HAP-1 (cell line): ENCODE measurements at regions not wholly inside any gene's neighbourhood (a gene's known extent, or its start where the extent isn't known, plus 50 kb on each side); places are given as distances from the start of the nearest gene placed in this dataset.
"Not testable (repeated sequence)": the region's sequence is repeated elsewhere in the genome, so short reads cannot be mapped to it uniquely, and the experiment has no call there.

Experiments used
- DNase-seq, 2 experiments: peaks; one replicate each; pipeline ENCODE4 v3.0.0-alpha.2; 2016 to 2020; ENCODE audit warnings: low spot score in 2 of 2
- H3K27me3 ChIP-seq: fragments of 250-450 bp; sonication (Bioruptor Pico); 2 replicates; pipeline ENCODE4 v1.5.1; 2020; ENCODE audit warnings: low read depth, mild to moderate bottlenecking, moderate library complexity
- H3K36me3 ChIP-seq: fragments of 250-450 bp; sonication (Bioruptor Pico); replicated peaks from 2 replicates; pipeline ENCODE4 v1.5.1; 2020; ENCODE audit warnings: mild to moderate bottlenecking
- H3K4me1 ChIP-seq: fragments of 250-450 bp; sonication (Bioruptor Pico); 2 replicates; pipeline ENCODE4 v1.5.1; 2020; ENCODE audit warnings: mild to moderate bottlenecking
- H3K4me3 ChIP-seq: fragments of 250-450 bp; sonication (Bioruptor Pico); 2 replicates; pipeline ENCODE4 v1.5.1; 2020; ENCODE audit warnings: mild to moderate bottlenecking, moderate library complexity
- H3K9me3 ChIP-seq: fragments of 250-450 bp; sonication (Bioruptor Pico); 2 replicates; pipeline ENCODE4 v1.5.1; 2020; ENCODE audit warnings: mild to moderate bottlenecking, moderate library complexity
- in situ Hi-C: fragments of 300-500 bp; cut with MboI; formaldehyde crosslinking; loops from 3 replicates; pipeline ENCODE4 v1.14.3; 2020; ENCODE audit warnings: low sequenced_read_pairs, inconsistent platforms, mixed read lengths

DNA sequence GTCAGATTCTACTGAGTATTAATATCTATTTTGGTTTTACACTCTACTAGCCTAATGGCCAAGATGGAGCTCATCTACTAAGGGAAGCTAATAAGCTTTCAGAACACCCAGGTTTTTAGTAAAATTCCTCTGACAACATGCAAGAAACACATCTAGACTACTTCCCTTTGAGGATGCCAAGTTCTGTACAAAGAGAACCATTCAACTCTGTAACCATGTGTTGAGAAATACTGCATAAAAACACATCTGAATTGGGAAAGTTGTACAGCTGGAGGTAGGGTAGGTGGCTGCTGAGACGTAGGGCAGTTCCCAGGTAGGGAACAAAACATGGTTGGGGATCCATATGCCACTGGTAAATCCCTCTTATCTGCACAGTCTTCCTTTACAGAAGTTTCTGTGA lies 66.2 kb downstream of the SC5D start:
- in situ Hi-C loops: no loop called here
- no peak for DNase-seq
- no peaks in the 10 kb centered on the region for H3K4me1 ChIP-seq
- H3K27me3 ChIP-seq: 0 out of 2 replicates have a peak, but pooled peaks cover 2% of the 10 kb centered on the region
- H3K36me3 ChIP-seq: no peaks in the 10 kb centered on the region
- no peak overlapping the region for H3K4me3 ChIP-seq
- H3K9me3 ChIP-seq: no peaks in the 10 kb centered on the region

GRCh38 chr11:121359591-121359990 lies 67.0 kb downstream of the SC5D start:
- in situ Hi-C loops: no loop called here
- Histone ChIP-seq H3K9me3 (no peaks in the 10 kb centered on the region), H3K36me3 (no peaks in the 10 kb centered on the region), H3K27me3 (0 out of 2 replicates have a peak, but pooled peaks cover under 1% of the 10 kb centered on the region), H3K4me3 (no peak overlapping the region), H3K4me1 (no peaks in the 10 kb centered on the region)
- DNase-seq: no peak

GRCh38 chr11:121362955-121363354 lies 70.4 kb downstream of the SC5D start:
- H3K36me3 ChIP-seq, H3K4me1 ChIP-seq, DNase-seq, H3K9me3 ChIP-seq, H3K4me3 ChIP-seq, in situ Hi-C loops, H3K27me3 ChIP-seq: not testable (repeated sequence)

DNA sequence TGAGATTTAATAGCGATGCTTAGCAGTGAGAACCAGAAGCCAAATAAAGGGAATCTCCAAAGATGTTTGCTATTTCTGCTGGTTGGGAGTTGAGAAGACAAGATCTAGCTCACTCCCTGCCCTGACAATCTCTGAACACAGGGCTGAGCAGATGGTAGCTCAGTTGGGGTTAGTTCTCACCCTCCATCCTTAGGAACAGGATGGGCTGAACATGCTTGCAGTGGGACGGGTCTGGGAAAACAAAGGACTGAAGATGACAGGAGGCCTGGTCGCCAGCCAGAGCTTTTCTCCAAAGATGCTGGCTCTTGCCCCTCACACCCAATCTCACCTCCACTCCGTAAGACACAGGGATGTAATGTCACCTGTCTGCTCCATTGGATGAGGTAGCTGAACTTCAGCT lies 72.7 kb downstream of the SC5D start:
- Histone ChIP-seq H3K36me3 (no peaks in the 10 kb centered on the region), H3K27me3 (no peaks in the 10 kb centered on the region), H3K9me3 (no peaks in the 10 kb centered on the region), H3K4me3 (no peak overlapping the region), H3K4me1 (no peaks in the 10 kb centered on the region)
- no peak for DNase-seq
- in situ Hi-C loops: no loop called here

GRCh38 chr11:121366038-121366437 lies 73.5 kb downstream of the SC5D start:
- in situ Hi-C loops: no loop called here
- H3K9me3 ChIP-seq: no peaks in the 10 kb centered on the region
- H3K27me3 ChIP-seq: no peaks in the 10 kb centered on the region
- H3K36me3 ChIP-seq: no peaks in the 10 kb centered on the region
- no peaks in the 10 kb centered on the region for H3K4me1 ChIP-seq
- no peak overlapping the region for H3K4me3 ChIP-seq
- no peak for DNase-seq

GRCh38 chr11:121367001-121367843 lies 74.7 kb downstream of the SC5D start:
- Histone ChIP-seq H3K4me1 (no peaks in the 10 kb centered on the region), H3K9me3 (no peaks in the 10 kb centered on the region), H3K27me3 (no peaks in the 10 kb centered on the region), H3K4me3 (no peak overlapping the region), H3K36me3 (no peaks in the 10 kb centered on the region)
- DNase-seq: no peak
- in situ Hi-C loops: no loop called here

DNA sequence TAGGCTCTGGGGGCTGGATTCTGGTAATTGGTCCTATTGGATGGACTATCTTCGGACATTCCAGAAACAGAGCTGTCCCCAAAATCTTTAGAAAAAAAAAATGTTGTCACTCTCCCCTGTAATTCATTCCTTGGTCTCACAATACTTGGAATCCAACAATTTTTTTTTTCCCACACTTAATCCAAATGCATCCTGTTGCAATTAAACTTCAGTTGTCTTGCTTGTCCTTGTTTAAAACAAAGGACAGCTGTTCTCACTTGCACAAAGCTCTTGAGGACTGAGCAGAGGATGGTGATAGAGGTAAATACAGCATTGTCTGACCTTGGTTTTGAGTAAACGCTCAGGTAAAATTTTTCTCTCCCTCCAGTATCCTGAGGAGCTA lies 75.3 kb downstream of the SC5D start:
- no peaks in the 10 kb centered on the region for H3K27me3 ChIP-seq
- H3K9me3 ChIP-seq: no peaks in the 10 kb centered on the region
- no peaks in the 10 kb centered on the region for H3K4me1 ChIP-seq
- H3K4me3 ChIP-seq: no peak overlapping the region
- in situ Hi-C loops: no loop called here
- H3K36me3 ChIP-seq: no peaks in the 10 kb centered on the region
- no peak for DNase-seq

DNA sequence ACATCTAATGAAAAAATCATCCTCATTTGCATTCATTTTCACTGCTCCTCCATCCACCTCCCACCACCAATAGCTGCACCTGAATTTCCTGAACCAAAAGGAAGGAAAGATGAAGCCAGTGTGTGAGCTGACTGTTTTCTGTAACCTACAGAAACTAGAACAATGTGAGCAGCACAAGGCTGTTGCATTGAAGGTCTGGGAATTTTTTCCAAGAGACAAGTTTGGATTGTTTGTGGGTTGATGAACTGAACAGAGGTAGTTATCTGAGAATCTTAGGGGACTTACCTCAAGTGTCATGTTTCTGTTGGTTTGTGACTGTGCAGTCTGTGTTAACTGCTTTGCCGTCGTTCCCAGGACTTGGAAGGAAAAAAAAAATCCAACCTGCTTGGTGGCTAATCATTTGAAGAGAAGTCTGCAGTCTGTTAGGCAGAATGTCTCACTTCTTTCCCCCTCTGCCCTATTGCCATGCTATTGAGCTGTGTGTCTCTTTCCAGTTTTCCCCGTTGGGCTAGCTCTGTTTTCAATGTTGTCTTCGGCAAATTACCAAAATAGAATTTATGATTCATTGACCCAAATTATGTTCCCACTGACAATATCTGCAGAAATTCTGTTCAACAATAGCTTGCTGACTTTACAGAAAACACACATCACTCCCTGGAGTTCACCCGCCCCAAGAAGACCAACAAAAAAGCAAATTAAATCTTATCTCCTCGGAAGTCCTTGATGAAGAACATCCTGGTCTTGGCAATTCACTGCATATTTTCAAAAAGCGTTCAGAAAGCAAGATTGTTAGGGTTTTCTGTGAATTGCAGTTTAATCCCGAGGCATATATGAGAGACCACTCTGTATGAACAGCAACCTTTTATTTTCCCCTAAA lies 76.0 kb downstream of the SC5D start:
- no peak for DNase-seq
- no peaks in the 10 kb centered on the region for H3K9me3 ChIP-seq
- in situ Hi-C loops: no loop called here
- no peaks in the 10 kb centered on the region for H3K36me3 ChIP-seq
- no peaks in the 10 kb centered on the region for H3K4me1 ChIP-seq
- H3K4me3 ChIP-seq: no peak overlapping the region
- no peaks in the 10 kb centered on the region for H3K27me3 ChIP-seq

DNA sequence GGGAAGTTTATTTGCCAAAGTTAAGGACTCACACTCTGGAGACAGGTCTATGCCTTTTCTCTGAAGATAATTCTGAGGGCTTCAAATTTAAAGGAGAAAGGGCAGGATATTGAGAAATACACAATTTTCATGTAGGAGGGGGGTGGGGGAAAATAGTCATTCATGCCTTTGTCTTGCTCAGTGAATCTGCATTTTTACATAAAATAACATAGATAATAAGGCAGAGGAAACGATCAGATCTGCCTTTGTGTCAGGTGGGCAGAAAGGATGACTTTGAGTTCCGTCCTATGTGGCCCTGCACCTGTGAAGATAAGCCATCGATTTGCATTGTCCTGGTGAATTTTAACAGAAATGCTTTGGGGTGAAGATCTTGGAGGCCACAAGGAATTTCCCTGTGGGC lies 76.8 kb downstream of the SC5D start:
- no peaks in the 10 kb centered on the region for H3K4me1 ChIP-seq
- in situ Hi-C loops: no loop called here
- H3K9me3 ChIP-seq: no peaks in the 10 kb centered on the region
- no peaks in the 10 kb centered on the region for H3K36me3 ChIP-seq
- H3K27me3 ChIP-seq: no peaks in the 10 kb centered on the region
- no peak overlapping the region for H3K4me3 ChIP-seq
- DNase-seq: no peak

DNA sequence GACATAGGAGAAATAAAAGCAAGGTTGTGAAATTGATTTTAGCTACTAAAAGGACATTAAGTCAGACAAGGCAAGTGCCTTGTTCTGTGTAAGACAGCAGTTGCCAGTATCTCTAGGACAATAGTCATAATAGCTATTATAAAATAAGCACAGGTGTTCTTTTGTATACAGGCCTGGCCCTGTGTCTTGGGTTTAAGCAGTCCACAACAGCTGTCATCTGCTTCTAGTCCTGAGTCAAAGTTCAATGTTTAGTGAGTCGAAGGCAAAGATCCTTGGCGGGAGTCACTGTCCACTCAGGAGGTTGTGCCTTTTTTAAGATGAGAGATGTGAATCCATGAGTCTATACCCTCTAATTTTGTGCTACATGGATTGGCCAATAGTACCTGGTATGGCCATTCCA lies 79.5 kb downstream of the SC5D start:
- Histone ChIP-seq H3K4me1 (no peaks in the 10 kb centered on the region), H3K4me3 (no peak overlapping the region), H3K27me3 (no peaks in the 10 kb centered on the region), H3K9me3 (no peaks in the 10 kb centered on the region), H3K36me3 (no peaks in the 10 kb centered on the region)
- in situ Hi-C loops: no loop called here
- no peak for DNase-seq

GRCh38 chr11:121372671-121373429 lies 79.3 kb upstream of the SORL1 start:
- no peaks in the 10 kb centered on the region for H3K36me3 ChIP-seq
- no peaks in the 10 kb centered on the region for H3K27me3 ChIP-seq
- in situ Hi-C loops: no loop called here
- no peak for DNase-seq
- H3K4me3 ChIP-seq: no peak overlapping the region
- H3K4me1 ChIP-seq: no peaks in the 10 kb centered on the region
- no peaks in the 10 kb centered on the region for H3K9me3 ChIP-seq

- H3K9me3 ChIP-seq: no peaks in the 10 kb centered on the region
- no peak for DNase-seq
- H3K4me3 ChIP-seq: no peak overlapping the region
- no peaks in the 10 kb centered on the region for H3K36me3 ChIP-seq
- no peaks in the 10 kb centered on the region for H3K27me3 ChIP-seq
- no peaks in the 10 kb centered on the region for H3K4me1 ChIP-seq
- in situ Hi-C loops: no loop called here
Measured at GRCh38 chr11:121374286-121374985, 77.7 kb upstream of the SORL1 start.

DNA sequence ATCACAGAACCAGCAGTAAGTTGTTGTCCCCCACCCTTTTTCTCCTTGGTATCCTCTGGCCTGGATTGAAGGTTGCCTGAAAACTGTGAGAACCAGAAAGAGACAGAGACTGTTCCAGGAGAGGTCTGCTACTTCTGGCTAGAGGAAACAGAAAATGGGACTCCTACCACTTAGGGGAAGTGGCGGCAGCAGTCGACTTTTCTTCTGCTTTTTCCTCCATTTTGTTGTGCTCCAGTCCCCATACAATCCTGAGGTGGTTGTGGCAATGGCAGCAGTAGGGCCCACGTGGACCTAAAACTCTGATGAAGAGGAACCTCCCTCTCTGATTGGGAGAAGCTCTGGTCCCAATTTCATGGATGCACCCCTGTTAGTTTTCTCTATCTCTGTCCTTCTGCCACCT lies 76.0 kb upstream of the SORL1 start:
- Histone ChIP-seq H3K4me1 (no peaks in the 10 kb centered on the region), H3K4me3 (no peak overlapping the region), H3K9me3 (no peaks in the 10 kb centered on the region), H3K36me3 (no peaks in the 10 kb centered on the region), H3K27me3 (no peaks in the 10 kb centered on the region)
- in situ Hi-C loops: no loop called here
- DNase-seq: no peak
